ENCODE measurements at regions not wholly inside any gene's neighbourhood (a gene's known extent, or its start where the extent isn't known, plus 50 kb on each side); places are given as distances from the start of the nearest gene placed in this dataset.

DNA sequence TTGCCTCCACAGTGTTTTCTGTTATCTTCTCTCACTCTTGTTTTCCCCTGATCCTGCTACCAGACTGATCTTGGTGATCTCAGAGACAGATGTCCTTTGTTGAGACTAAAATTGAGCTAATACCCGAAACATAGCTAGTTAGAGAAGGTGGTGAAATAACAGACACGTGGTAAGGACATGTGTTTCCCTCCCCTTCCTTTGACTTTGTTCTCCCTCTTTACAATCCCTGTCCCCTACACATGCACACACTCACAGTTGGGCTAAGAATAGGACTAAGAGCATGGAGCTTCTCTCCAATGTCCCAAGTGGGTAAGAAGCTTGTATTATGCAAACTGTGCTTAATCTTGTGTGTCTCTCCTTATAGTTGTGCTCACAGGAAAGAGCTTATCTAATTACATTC is 1603.0 kb upstream of the C9orf72 start:
- no peak overlapping the region for H3K9ac ChIP-seq (ENCODE audit: low read depth, low read length)
- H3K79me1 ChIP-seq (ENCODE audit: low read depth in 1 of 2, low read length in 2 of 2), result no peaks in the 10 kb centered on the region
- TF ChIP-seq ELK1 (IDR thresholded peaks at IDR 0.05; ENCODE audit: borderline replicate concordance, low read depth, low read length) (no peak), FOS (IDR thresholded peaks at IDR 0.05; ENCODE audit: low read depth, low read length) (no peak), BHLHE40 (IDR thresholded peaks at IDR 0.05; ENCODE audit: low read depth, low read length) (no peak), USF2 (IDR thresholded peaks at IDR 0.05; ENCODE audit: low read depth, low read length) (no peak), SMC3 (IDR thresholded peaks at IDR 0.05; ENCODE audit: low read depth, low read length) (no peak), MXI1 (IDR thresholded peaks at IDR 0.05; ENCODE audit: borderline replicate concordance, low read depth, low read length) (no peak), POLR2A (IDR thresholded peaks at IDR 0.05; ENCODE audit: low read depth, low read length) (no peak), MAZ (IDR thresholded peaks at IDR 0.05; ENCODE audit: borderline replicate concordance, low read depth, low read length) (no peak), MAFK (IDR thresholded peaks at IDR 0.05; ENCODE audit: low read depth, low read length) (no peak), CEBPB (IDR thresholded peaks at IDR 0.05; ENCODE audit: low read depth, low read length) (no peak), NFE2L2 (IDR thresholded peaks at IDR 0.05; ENCODE audit: low read depth, low read length) (no peak), CHD1 (IDR thresholded peaks at IDR 0.05; ENCODE audit: low read depth, low read length) (no peak), RCOR1 (IDR thresholded peaks at IDR 0.05; ENCODE audit: insufficient replicate concordance, low read length) (no peak)
- H3K4me1 ChIP-seq (ENCODE audit: control insufficient read depth, insufficient read depth, low read length), result no peaks in the 10 kb centered on the region
- intact Hi-C loops (cut with micrococcal nuclease), result no loop called here
- H2AK5ac ChIP-seq (ENCODE audit: low read depth, low read length), result no peak overlapping the region
- H3K36me3 ChIP-seq (ENCODE audit: control insufficient read depth, insufficient read depth, low read length), result no peaks in the 10 kb centered on the region
- DNase-seq, result no peak
- no peak overlapping the region for H3K4me3 ChIP-seq (ENCODE audit: insufficient read depth, low read depth, low read length)
- H2BK5ac ChIP-seq (ENCODE audit: low read depth, low read length, poor library complexity, severe bottlenecking), result no peak overlapping the region
- BruUV-seq (replicated peaks), result no TSS peak
- H3K4me2 ChIP-seq (ENCODE audit: low read depth, low read length), result no peak overlapping the region
- no peaks in the 10 kb centered on the region for H3K9me1 ChIP-seq (ENCODE audit: insufficient read depth, low read length)
- H4K20me1 ChIP-seq (ENCODE audit: insufficient read depth, low read length), result no peaks in the 10 kb centered on the region
- H3K27me3 ChIP-seq (ENCODE audit: control insufficient read depth, insufficient read depth, low read length), result no peaks in the 10 kb centered on the region
- no peak overlapping the region for H3K4ac ChIP-seq (ENCODE audit: low read depth, low read length)
- WGBS, 2 experiments (ENCODE audit: extremely low coverage in 2 of 2, insufficient read length in 1 of 2), result no CpG with 5 or more reads among the region's 2 CpGs
- H2AK9ac ChIP-seq (replicated peaks; ENCODE audit: low read depth, low read length, poor library complexity), result no peak overlapping the region
- no peak for ATAC-seq (ENCODE audit: low read depth)
- no peak overlapping the region for H3K56ac ChIP-seq (ENCODE audit: extremely low read depth, insufficient read depth, low read length)
- POLR2A ChIA-PET (ENCODE audit: unreplicated experiment), result no interaction called here
- in situ Hi-C loops (cut with MboI; ENCODE audit: low sequenced_read_pairs), result no loop called here
- no peak overlapping the region for H2BK15ac ChIP-seq (ENCODE audit: low read depth, low read length)
- CTCF ChIA-PET, result no interaction called here
- no peak overlapping the region for H4K91ac ChIP-seq (ENCODE audit: insufficient read depth, low read depth, low read length)
- no peak overlapping the region for H2AFZ ChIP-seq (replicated peaks; ENCODE audit: low read length, poor library complexity)
- H3K14ac ChIP-seq (replicated peaks; ENCODE audit: low read depth, low read length), result no peak overlapping the region
- H2BK20ac ChIP-seq (ENCODE audit: low read depth, low read length), result no peak overlapping the region
- no peak overlapping the region for H2BK120ac ChIP-seq (ENCODE audit: low read depth, low read length)
- no peaks in the 10 kb centered on the region for H3K9me3 ChIP-seq (ENCODE audit: control insufficient read depth, insufficient read depth, low read length)
- H4K8ac ChIP-seq (ENCODE audit: low read depth in 2 of 2, low read length in 2 of 2), result no peak overlapping the region
- no peak overlapping the region for H3K27ac ChIP-seq (ENCODE audit: insufficient read depth, low read length)
- no peak overlapping the region for H4K5ac ChIP-seq (ENCODE audit: low read depth, low read length)
- no peak overlapping the region for H3K18ac ChIP-seq (ENCODE audit: low read depth, low read length)
- dilution Hi-C loops (cut with HindIII; ENCODE audit: low sequenced_read_pairs, unreplicated experiment), result no loop called here
- no peak overlapping the region for H3K23ac ChIP-seq (ENCODE audit: low read depth, low read length)
